HK-2 (cell line): ENCODE measurements at regions not wholly inside any gene's neighbourhood (a gene's known extent, or its start where the extent isn't known, plus 50 kb on each side); places are given as distances from the start of the nearest gene placed in this dataset.

ENCODE experiments used
- DNase-seq: peaks from one replicate; pipeline ENCODE4 v3.0.0-alpha.2; 2018; ENCODE audit not compliant: unreplicated experiment

DNA sequence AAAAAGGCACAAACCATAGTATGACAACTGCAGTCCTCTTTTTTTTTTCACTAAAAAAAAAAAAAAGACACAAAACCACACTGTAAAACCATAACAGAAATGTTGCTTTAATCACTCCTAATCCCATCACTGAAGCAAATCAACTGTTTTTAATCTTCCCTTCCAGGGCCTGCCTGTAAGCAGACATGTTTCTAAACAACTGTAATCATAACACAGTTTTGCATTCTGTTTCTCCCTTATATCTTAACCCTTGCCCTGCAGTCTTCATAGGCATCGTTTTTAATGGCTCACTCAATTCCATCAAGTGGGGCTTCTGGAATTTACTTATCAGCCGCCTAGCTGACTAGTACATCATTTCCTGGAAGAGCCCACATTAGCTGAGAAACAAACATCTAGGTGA, 111.0 kb upstream of the SLC25A48 start:
- DNase-seq: no peak

GRCh38 chr5:135721548-135722090, 112.8 kb upstream of the SLC25A48 start:
- DNase-seq: no peak

DNA sequence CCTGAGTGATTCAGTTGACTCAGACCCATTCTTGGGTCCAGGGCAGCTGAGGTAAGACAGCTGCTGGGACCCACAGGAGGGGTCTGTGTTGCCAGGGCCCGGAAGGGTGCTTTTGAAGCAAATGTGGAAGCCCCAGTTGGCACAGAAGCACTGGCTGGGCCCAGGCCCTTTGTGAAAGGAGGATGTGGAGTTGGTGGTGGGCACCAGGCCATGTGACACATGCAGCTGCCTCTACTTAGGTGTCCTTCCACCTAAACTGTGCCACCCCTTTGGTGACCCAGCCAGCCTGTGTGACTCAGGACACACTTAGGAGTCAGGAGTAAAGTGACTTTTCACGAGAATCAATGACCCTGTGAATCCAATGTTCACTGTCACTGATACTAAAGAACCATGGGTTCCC, 114.3 kb upstream of the SLC25A48 start:
- DNase-seq: no peak

- DNase-seq: no peak
Measured at GRCh38 chr5:135719428-135720063, 114.9 kb upstream of the SLC25A48 start.

DNA sequence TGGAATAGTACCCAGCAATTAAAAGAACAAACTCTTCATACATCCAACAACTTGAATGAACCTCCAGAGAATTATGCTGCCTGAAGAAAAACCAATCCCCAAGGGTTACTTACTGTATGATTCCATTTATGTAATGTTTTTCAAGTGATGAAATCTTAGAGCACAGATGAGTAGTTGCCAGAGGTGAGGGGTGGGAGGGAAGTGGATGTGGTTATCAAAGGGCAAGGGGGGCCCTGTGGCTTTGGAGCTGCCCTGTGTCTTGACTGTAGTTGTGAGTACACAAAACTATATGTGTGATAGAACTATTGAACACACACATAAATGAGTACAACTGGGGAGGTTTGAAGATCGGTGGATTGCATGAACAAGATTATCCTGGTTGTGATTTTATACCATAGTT, 115.8 kb upstream of the SLC25A48 start:
- DNase-seq: no peak

- no peak for DNase-seq
Measured at GRCh38 chr5:135718151-135718550, 116.3 kb upstream of the SLC25A48 start.

DNA sequence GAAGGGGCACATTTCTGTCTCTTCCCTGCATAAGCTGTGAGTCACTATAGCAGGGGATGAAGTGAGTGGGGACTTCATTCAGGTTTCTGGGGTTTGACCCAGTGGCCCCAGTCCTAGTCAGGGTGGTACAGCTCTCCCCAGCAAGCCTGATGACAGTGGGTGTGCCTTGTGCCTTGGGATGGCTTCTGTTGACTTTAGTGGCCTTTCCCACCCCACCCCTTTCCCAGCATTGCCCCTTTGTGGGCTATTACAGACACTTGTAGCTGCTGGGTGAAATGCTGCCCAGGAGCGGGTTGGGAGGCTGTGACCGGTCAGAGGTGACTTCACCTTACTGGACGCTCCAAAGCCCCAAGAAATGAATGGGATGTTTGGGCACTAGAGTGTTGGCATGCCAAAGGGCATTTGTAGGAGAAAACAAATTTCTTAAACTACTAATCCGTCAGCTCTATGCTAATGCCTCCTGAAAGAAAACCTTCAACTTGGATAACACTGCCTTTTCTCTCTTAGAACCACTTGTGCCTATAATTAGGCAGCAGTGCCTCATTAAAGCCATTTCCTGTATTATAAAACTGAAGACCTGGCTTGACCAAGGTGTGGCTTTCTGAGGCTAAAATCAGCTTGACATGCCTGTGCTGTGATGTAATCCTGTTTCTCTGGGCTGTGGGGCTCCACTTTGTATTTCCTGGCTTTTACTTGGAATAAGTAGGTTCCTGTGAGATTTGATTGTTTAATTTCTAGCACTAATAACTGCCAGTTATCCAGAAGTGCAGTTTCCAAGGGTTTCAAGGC, 119.0 kb upstream of the SLC25A48 start:
- DNase-seq: no peak

DNA sequence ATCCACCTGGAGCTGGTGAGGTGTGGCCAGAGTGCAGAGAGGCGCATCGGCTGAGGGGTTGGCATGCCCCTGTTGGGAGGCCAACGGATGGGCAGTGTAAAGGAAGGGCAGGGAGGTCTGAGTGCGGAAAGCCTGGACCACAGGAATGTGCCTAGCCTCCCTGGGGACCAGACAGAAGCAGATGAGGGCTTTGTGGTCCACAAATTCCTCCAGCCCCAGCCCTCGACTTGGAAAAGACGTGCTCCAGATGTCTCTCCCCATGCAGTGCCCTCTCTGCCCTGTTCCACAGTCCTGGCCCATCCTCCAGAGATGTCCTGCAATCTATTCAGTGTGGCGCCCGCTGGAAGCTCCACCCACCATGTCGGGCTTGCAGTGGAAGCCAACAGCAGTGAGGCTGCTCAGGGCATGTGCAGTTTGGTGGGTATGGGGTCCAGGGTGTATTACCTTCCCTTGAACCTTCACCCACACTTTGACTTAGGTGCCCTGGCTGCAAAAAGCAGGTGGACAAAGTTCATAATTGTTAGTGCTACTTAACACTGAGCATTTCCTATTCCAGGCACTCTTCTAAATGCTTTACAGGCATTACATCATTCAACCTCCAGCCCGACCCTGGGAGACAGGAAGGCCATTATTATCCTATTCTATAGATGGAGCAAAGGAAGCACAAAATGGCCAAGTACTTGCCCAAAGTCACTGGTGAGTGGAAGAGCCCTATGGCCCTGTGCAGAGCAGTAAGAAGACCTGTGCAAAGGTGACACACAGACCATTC, 120.2 kb upstream of the SLC25A48 start:
- DNase-seq: no peak

- no peak for DNase-seq
Measured at GRCh38 chr5:135713161-135713915, 121.1 kb upstream of the SLC25A48 start.

DNA sequence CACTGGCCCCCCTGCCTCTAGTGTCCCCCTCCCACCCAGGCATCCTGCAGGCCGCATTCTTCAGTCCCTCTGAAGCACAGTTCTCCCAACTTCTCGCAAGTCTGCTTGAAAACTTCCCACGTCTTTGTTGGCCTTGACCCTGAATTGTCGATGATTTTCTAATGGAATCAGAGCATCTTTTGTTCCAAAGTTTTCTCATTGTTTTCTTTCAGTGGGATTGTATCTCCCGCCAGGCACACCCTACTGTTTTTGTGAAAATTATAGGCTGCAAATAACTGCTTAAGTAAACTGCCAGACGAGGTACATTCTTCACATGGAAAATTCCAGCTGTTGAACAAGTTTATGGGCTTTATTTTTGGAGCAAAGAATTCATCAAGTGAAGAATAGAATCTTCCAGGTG, 122.6 kb upstream of the SLC25A48 start:
- DNase-seq: no peak

DNA sequence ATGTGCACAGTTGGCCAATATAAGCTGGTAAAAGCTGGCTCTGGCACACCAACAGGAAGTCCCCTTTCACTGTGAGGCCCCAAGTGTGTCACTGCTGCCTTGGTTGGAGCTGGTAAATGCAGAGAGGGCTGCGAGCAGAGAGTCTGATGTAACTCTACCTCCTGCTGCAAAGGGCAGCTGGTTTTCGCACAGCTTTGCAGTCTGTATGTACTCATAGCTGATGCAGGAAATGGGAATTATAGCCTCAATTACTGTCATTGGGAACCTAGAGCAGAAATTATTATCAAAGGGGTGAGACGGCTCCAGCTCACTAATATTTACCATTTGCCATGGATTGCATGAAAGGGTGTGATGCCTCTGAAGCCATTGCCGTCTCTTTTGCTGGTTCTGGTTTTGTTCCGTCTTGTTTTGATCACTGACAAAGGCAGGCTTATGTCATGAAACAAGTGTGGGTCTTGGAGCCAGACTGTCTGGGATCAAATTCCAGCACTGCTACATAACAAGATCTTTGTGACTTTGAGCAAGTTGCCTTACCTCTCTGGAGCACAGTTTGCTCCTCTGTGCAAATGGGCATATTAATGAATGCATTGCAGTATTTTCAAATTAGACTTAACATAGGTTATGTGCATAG, 124.3 kb upstream of the SLC25A48 start:
- DNase-seq: no peak

DNA sequence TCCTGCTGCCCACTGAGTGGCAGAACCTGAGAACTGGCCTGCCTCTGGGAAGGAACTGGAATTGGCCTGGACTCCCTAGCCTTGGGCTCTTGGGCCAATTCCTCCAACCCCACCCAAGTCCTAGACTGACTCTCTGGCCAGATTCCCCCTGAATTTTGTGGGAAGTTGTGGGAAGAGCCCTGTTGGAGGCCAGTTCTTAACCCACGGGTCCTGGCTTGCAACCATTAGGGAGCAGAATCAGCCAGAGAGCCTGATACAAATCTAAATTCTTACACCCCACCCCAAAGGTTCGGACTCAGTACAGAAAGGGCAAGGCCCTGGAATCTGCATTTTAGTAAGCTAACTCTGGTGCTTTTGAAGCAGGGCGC, 125.3 kb upstream of the SLC25A48 start:
- no peak for DNase-seq

DNA sequence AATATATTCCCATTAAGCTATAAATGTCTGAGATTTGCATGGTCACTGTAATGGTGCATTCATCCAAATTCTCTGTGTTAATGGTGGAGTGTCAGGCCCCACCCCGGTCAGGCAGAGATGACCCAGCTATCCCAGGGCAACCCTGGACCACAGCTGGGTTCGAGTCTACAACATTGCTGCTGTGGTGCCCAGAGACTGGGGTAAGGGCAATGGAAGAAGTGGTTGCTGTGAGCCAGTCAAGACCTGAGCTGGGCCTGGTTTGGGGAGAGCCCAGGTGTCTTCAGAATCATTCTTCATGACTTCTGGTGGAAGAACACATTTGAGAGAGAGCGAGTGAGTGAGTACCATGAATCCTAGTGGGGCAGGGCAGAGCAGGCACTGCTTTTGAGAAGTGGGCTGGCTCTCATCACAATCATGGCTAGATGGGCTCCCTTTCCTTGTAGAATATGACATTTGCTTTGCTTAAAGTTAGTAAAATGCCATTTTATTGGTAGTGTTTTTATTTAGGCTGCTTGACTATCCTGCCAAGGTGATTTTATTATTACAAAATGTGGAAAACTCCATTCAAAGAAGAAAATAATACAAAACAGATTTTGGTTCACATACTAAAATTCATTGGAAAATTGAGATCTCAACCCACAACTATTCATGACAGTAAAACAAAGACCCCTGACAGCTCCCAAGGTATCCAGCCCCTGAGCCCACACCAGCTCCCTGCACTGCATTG, 125.8 kb upstream of the SLC25A48 start:
- no peak for DNase-seq

DNA sequence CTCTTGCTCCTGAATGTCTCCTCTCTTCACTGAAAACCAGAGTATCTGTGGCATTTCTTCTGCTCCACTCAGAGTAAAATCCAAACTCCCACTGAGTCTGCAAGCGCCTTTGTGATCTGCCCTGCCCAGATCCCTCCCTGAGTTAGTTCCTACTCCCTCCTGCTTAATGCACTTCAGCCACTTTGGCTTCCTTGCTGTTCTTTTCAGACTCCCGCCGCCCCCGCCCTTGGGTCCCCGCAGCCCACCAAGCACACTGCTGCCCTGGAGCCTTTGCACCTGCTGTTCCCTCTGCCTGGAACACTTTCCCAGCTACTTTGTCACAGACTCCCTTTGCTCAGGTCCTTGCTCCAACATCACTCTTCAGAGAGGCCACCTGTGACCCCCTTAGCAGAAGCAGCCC, 127.2 kb upstream of the SLC25A48 start:
- no peak for DNase-seq

DNA sequence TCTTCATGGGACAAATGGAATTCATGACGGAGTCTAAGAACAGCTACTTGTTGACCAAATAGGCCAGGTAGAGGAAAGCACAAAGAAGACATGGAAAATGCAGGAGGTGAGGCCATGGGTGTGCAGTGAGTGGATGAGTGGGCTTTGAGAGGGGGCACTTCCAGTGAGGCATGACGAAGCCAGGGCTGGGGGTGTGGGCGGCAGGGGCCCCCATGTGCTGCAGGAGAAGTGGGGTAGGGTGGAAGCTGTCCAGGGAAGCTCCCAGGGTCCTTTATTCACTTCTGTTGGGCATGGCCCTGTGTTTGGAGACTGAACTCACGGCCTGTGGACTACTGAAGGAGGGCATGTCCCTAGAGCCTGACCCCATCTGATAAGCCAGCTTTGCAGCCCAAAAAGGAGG, 127.6 kb upstream of the SLC25A48 start:
- DNase-seq: no peak

GRCh38 chr5:135706474-135706873, 127.7 kb upstream of the CXCL14 start:
- DNase-seq: no peak

GRCh38 chr5:135705941-135706466, 127.2 kb upstream of the CXCL14 start:
- no peak for DNase-seq

GRCh38 chr5:135705141-135705631, 126.4 kb upstream of the CXCL14 start:
- DNase-seq: no peak

DNA sequence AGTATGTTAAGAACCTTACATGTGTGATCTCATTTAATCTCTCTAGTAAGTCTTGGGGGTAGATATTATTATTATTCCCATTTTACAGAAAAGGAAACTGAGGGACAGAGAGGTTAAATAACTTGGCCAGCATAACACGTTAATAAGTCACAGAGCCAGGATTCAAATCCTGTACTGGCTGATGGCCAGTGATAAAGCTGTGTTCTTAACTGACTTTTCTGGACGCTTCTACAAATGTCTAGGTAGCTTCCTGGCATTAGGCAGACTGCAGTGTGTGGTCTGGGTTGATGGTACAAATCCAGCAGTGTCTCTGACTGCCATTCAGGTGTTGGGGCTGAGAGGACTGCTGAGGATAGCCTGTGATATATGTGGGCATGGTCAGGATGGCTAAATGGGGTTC, 125.8 kb upstream of the CXCL14 start:
- no peak for DNase-seq

GRCh38 chr5:135703016-135703550, 124.3 kb upstream of the CXCL14 start:
- no peak for DNase-seq
